ENCODE measurements at regions not wholly inside any gene's neighbourhood (a gene's known extent, or its start where the extent isn't known, plus 50 kb on each side); places are given as distances from the start of the nearest gene placed in this dataset.

- TF ChIP-seq ATF2 (IDR thresholded peaks at IDR 0.05; ENCODE audit: low read length) (no peak), SKIL (IDR thresholded peaks at IDR 0.05; ENCODE audit: low read depth, poor library complexity, severe bottlenecking) (no peak), SIN3A (IDR thresholded peaks at IDR 0.05; ENCODE audit: low read depth, low read length) (no peak)
These were observed 1033.5 kb downstream of the SLITRK1 start (continued) for GRCh38 chr13:82848766-82849165.

- Histone ChIP-seq H3K27ac (ENCODE audit: control insufficient read depth, insufficient read depth) (no peak overlapping the region), H4K20me1 (ENCODE audit: control insufficient read depth, insufficient read depth) (no peaks in the 10 kb centered on the region), H3K4me3 (no peak overlapping the region), H3K27me3 (replicated peaks in 1 of 2; ENCODE audit: control insufficient read depth in 2 of 2, insufficient read depth in 2 of 2, low read length in 1 of 2) (no peaks in the 10 kb centered on the region), H3K4me2 (ENCODE audit: control insufficient read depth, insufficient read depth) (no peak overlapping the region), H3K36me3 (ENCODE audit: control insufficient read depth in 2 of 2, insufficient read depth in 2 of 2, low read length in 1 of 2) (no peaks in the 10 kb centered on the region), H3K9me3 (replicated peaks; ENCODE audit: control insufficient read depth, insufficient read depth, low read length) (no peaks in the 10 kb centered on the region), H2AFZ (ENCODE audit: control insufficient read depth, low read depth, low read length) (no peak overlapping the region), H3K79me2 (ENCODE audit: control insufficient read depth, insufficient read depth, low read length) (no peaks in the 10 kb centered on the region), H3K9ac (ENCODE audit: control insufficient read depth, insufficient read depth, low read length) (no peak overlapping the region), H3K4me1 (ENCODE audit: control insufficient read depth, insufficient read depth, low read length) (no peaks in the 10 kb centered on the region)
- POLR2A ChIA-PET: no interaction called here
- in situ Hi-C loops (cut with MboI): no loop called here
- intact Hi-C loops (cut with micrococcal nuclease; ENCODE audit: unreplicated experiment): no loop called here
- no peak for FAIRE-seq
- RAD21 ChIA-PET (ENCODE audit: unreplicated experiment): no interaction called here
- no peak for DNase-seq (ENCODE audit: low read depth, low spot score)
- CTCF ChIA-PET: no interaction called here
- TF ChIP-seq ZNF592 (IDR thresholded peaks at IDR 0.05) (no peak), IRF3 (IDR thresholded peaks at IDR 0.05) (no peak), RELA (IDR thresholded peaks at IDR 0.05; ENCODE audit: borderline replicate concordance, partially characterized antibody) (no peak), ZBTB4 (CRISPR knock-in tag; IDR thresholded peaks at IDR 0.05) (no peak), FOXK2 (IDR thresholded peaks at IDR 0.05) (no peak), LARP7 (IDR thresholded peaks at IDR 0.05) (no peak)
- 0% methylated on average over 3 of the region's 3 CpGs for WGBS (ENCODE audit: insufficient coverage, insufficient replicate concordance, low lambda C conversion rate, missing lambda C conversion rate)
- SMC1A ChIA-PET (ENCODE audit: uncharacterized antibody, unreplicated experiment): no interaction called here
- ATAC-seq: no peak
- BruUV-seq (replicated peaks): no TSS peak
These were observed 1034.7 kb downstream of the SLITRK1 start for GRCh38 chr13:82847595-82847994.

All from GM12878 (cell line).